Immature natural killer cell (primary cell): ENCODE measurements at regions not wholly inside any gene's neighbourhood (a gene's known extent, or its start where the extent isn't known, plus 50 kb on each side); places are given as distances from the start of the nearest gene placed in this dataset.
"Not testable (repeated sequence)": the region's sequence is repeated elsewhere in the genome, so short reads cannot be mapped to it uniquely, and the experiment has no call there.

Source experiments
- DNase-seq, 3 donors: peaks; one replicate each; pipeline ENCODE4 v3.0.0; 2022; ENCODE audit warnings: mixed read lengths in 1 of 3
- H3K27ac Mint-ChIP-seq, 6 donors: one replicate each; pipeline ENCODE4 v1.8.0; 2020; ENCODE audit warnings: mixed read lengths in 6 of 6, mild to moderate bottlenecking in 5 of 6, inconsistent platforms in 4 of 6, moderate library complexity in 3 of 6
- H3K27me3 Mint-ChIP-seq, 3 donors: one replicate each; pipeline ENCODE4 v1.8.0; 2020 to 2021; ENCODE audit warnings: low read depth in 3 of 3, mild to moderate bottlenecking in 3 of 3, mixed read lengths in 3 of 3, moderate library complexity in 3 of 3, inconsistent platforms in 1 of 3
- H3K36me3 Mint-ChIP-seq, 3 donors: one replicate each; pipeline ENCODE4 v1.8.0; 2020; ENCODE audit warnings: mixed read lengths in 3 of 3, inconsistent platforms in 2 of 3, mild to moderate bottlenecking in 2 of 3
- H3K4me1 Mint-ChIP-seq, 2 donors: one replicate each; pipeline ENCODE4 v1.8.0; 2020; ENCODE audit warnings: inconsistent platforms in 2 of 2, mild to moderate bottlenecking in 2 of 2, mixed read lengths in 2 of 2, moderate library complexity in 1 of 2
- H3K4me3 Mint-ChIP-seq, 5 donors: one replicate each; pipeline ENCODE4 v1.8.0; 2020; ENCODE audit warnings: mild to moderate bottlenecking in 5 of 5, mixed read lengths in 5 of 5, inconsistent platforms in 3 of 5, moderate library complexity in 3 of 5
- H3K9me3 Mint-ChIP-seq, 6 donors: one replicate each; pipeline ENCODE4 v1.8.0; 2020; ENCODE audit warnings: mild to moderate bottlenecking in 6 of 6, mixed read lengths in 6 of 6, inconsistent platforms in 4 of 6, moderate library complexity in 3 of 6

- no peaks in the 10 kb centered on the region for H3K36me3 Mint-ChIP-seq
- no peak overlapping the region for H3K27ac Mint-ChIP-seq
- DNase-seq: no peak
- H3K4me3 Mint-ChIP-seq: no peak overlapping the region
- peaks cover 0 to 1% (median 0%) of the 10 kb centered on the region in 3 donors for H3K27me3 Mint-ChIP-seq
- no peaks in the 10 kb centered on the region for H3K4me1 Mint-ChIP-seq
- H3K9me3 Mint-ChIP-seq: peaks cover 0 to 28% (median 9%) of the 10 kb centered on the region in 6 donors
Measured at GRCh38 chr3:154818676-154819255, 261.4 kb upstream of the MME start.

GRCh38 chr3:154810017-154810416 lies 270.1 kb upstream of the MME start:
- not testable (repeated sequence) for H3K36me3 Mint-ChIP-seq, H3K27me3 Mint-ChIP-seq, H3K27ac Mint-ChIP-seq

DNA sequence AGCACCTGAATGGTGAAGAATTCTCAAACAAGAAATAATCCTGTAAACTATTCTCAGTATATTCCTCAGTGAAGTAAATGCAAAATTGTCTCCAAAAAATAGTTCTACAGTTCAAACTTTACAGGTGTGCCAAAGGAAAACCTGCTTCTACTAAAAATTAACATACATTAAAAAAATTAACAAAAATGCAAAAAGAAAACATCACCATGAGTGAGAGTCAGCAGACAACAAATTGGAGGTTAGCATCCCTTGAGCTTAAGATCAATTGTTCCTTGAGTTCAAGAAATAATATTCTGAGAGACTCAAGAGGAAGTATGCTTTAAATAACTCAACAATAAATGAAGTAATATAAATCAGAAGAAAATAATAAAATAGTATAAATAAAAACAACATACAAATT lies 278.4 kb upstream of the MME start:
- Mint-ChIP-seq H3K27ac (no peak overlapping the region), H3K4me1 (no peaks in the 10 kb centered on the region), H3K4me3 (no peak overlapping the region), H3K27me3 (no peaks in the 10 kb centered on the region), H3K9me3 (peaks cover 6 to 22% (median 9%) of the 10 kb centered on the region in 6 donors), H3K36me3 (no peaks in the 10 kb centered on the region)
- no peak for DNase-seq

More at GRCh38 chr3:154810017-154810416, 270.1 kb upstream of the MME start:
- peaks cover 9 to 37% (median 20%) of the 10 kb centered on the region in 6 donors for H3K9me3 Mint-ChIP-seq
- H3K4me1 Mint-ChIP-seq, DNase-seq, H3K4me3 Mint-ChIP-seq: not testable (repeated sequence)

DNA sequence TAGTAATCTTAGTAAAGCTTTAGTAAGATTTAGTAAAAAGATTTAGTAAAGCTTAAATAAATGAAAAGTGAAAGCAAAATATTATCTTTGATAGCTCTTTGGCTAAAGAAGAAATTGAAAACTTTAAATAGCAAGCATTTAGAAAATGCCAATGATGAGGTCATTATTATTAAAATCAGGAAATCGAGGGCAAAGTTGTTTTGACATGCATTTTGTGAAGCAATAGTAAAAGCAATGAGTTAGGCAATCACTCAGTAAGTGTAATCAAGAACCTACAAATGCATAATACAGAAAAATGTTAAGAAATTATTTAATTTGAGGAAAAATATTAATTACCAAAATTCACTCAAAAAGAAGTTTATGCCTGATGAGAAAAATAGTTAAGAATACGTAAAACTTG lies 280.3 kb upstream of the MME start:
- H3K4me1 Mint-ChIP-seq: no peaks in the 10 kb centered on the region
- no peak overlapping the region for H3K4me3 Mint-ChIP-seq
- peaks cover 0 to 15% (median 1%) of the 10 kb centered on the region in 6 donors for H3K9me3 Mint-ChIP-seq
- H3K27me3 Mint-ChIP-seq: no peaks in the 10 kb centered on the region
- no peak overlapping the region for H3K27ac Mint-ChIP-seq
- no peak for DNase-seq
- H3K36me3 Mint-ChIP-seq: no peaks in the 10 kb centered on the region

DNA sequence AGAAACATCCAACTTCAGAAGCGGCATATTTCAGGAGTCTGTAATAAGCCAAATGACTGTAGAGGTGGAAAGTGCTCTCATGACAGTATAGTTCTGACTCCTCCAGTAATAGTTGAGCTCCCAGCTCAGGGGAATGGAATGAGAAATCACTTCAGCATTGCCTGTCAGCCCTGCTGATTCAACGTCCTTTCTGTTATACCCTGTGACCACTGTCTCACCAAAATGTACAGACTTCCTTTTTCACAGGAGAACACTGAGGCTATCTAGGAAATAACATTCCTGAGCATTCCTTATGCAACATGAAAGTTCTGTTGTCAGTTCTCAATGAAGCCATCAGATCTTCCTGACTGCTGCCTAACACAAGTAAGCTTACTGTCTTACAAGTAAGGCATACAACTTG lies 284.5 kb upstream of the MME start:
- no peak for DNase-seq
- no peak overlapping the region for H3K4me3 Mint-ChIP-seq
- no peaks in the 10 kb centered on the region for H3K36me3 Mint-ChIP-seq

GRCh38 chr3:154794814-154795445 lies 285.2 kb upstream of the MME start:
- no peak overlapping the region for H3K27ac Mint-ChIP-seq
- H3K4me3 Mint-ChIP-seq: no peak overlapping the region
- no peak for DNase-seq
- peaks cover 0 to 6% (median 4%) of the 10 kb centered on the region in 6 donors for H3K9me3 Mint-ChIP-seq
- no peaks in the 10 kb centered on the region for H3K36me3 Mint-ChIP-seq
- no peaks in the 10 kb centered on the region for H3K27me3 Mint-ChIP-seq
- no peaks in the 10 kb centered on the region for H3K4me1 Mint-ChIP-seq

More for the DNA sequence above, 284.5 kb upstream of the MME start:
- Mint-ChIP-seq H3K4me1 (no peaks in the 10 kb centered on the region), H3K27me3 (no peaks in the 10 kb centered on the region), H3K9me3 (peaks cover 0 to 6% (median 4%) of the 10 kb centered on the region in 6 donors), H3K27ac (no peak overlapping the region)

- no peak overlapping the region for H3K27ac Mint-ChIP-seq
- DNase-seq: no peak
- H3K4me3 Mint-ChIP-seq: no peak overlapping the region
- no peaks in the 10 kb centered on the region for H3K36me3 Mint-ChIP-seq
- H3K27me3 Mint-ChIP-seq: no peaks in the 10 kb centered on the region
- no peaks in the 10 kb centered on the region for H3K4me1 Mint-ChIP-seq
- H3K9me3 Mint-ChIP-seq: peaks cover 0 to 6% (median 3%) of the 10 kb centered on the region in 6 donors
Measured at GRCh38 chr3:154794391-154794790, 285.7 kb upstream of the MME start.

DNA sequence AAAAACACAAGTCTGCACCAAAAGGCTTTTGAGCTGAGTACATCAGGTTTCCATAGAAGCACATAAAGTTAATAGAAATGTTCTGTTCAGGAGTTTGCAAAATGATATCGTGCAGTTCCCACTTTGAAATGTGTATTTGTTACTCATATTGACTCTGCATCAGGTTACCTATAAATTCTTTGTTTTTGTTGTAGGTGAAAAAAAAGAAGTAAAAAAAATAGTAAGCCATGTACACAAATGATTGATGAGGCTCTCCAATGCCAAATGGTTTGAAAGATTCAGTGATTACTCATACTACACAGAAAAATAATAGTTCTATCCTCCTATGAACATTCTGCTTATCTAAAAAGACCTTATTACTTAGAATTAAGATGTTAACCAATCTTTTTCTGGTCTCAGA lies 287.3 kb upstream of the MME start:
- no peaks in the 10 kb centered on the region for H3K4me1 Mint-ChIP-seq
- no peak for DNase-seq
- H3K27me3 Mint-ChIP-seq: no peaks in the 10 kb centered on the region
- peaks cover 0 to 7% (median 3%) of the 10 kb centered on the region in 6 donors for H3K9me3 Mint-ChIP-seq
- no peak overlapping the region for H3K4me3 Mint-ChIP-seq
- no peak overlapping the region for H3K27ac Mint-ChIP-seq
- no peaks in the 10 kb centered on the region for H3K36me3 Mint-ChIP-seq

- H3K9me3 Mint-ChIP-seq: peaks cover 0 to 12% (median 2%) of the 10 kb centered on the region in 6 donors
Measured at GRCh38 chr3:154791611-154792010, 288.5 kb upstream of the MME start.

GRCh38 chr3:154786724-154787123 lies 293.4 kb upstream of the MME start:
- Mint-ChIP-seq H3K27me3 (no peaks in the 10 kb centered on the region), H3K27ac (no peak overlapping the region), H3K4me3 (no peak overlapping the region), H3K4me1 (no peaks in the 10 kb centered on the region), H3K9me3 (peaks cover 0 to 16% (median 3%) of the 10 kb centered on the region in 6 donors), H3K36me3 (no peaks in the 10 kb centered on the region)
- no peak for DNase-seq

More at GRCh38 chr3:154791611-154792010, 288.5 kb upstream of the MME start:
- H3K27ac Mint-ChIP-seq: no peak overlapping the region
- no peaks in the 10 kb centered on the region for H3K36me3 Mint-ChIP-seq
- H3K4me3 Mint-ChIP-seq: no peak overlapping the region
- no peak for DNase-seq
- no peaks in the 10 kb centered on the region for H3K4me1 Mint-ChIP-seq
- H3K27me3 Mint-ChIP-seq: no peaks in the 10 kb centered on the region

DNA sequence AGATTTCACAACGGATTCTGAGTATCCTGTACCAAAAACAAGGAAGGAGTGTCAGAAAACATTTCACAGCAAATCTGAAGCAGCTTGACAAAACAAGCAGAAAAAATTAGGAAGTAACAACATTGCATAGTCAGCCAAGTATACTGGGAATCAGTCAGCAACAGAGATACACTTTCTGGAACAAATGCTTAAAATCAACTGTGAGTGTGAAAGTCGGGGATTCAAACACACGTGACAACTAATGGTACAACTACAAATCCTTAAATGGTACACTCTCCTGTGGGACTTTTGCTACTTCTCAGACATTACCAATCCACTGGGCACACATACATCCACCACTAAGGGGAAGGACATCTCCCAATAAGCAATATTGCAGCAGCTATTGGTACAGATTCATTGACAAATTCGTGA lies 296.6 kb upstream of the MME start:
- DNase-seq: no peak
- no peak overlapping the region for H3K4me3 Mint-ChIP-seq
- H3K27me3 Mint-ChIP-seq: peaks cover 0 to under 1% (median 0%) of the 10 kb centered on the region in 3 donors
- H3K36me3 Mint-ChIP-seq: peaks cover 0 to 3% (median 0%) of the 10 kb centered on the region in 3 donors
- peaks cover 0 to 17% (median 5%) of the 10 kb centered on the region in 6 donors for H3K9me3 Mint-ChIP-seq
- no peak overlapping the region for H3K27ac Mint-ChIP-seq
- H3K4me1 Mint-ChIP-seq: no peaks in the 10 kb centered on the region

DNA sequence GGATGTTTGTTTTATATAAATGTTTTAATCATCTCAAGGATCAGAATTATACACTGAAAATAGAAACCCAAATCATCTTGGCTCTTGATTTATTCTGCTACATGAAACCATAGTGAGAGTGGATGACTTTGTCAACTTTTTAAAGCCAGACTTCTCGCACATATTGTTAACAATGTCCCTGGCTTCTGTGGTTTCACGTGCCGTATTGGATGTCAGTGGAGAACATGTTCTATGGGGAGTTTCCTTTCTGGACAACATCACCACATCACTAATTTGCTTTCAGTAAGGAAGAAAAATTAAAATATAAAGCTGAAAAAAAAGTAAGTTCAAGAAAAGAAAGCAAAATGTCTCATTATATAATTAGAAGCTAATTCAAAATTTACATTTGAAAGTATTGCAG lies 297.1 kb upstream of the MME start:
- peaks cover 0 to 17% (median 5%) of the 10 kb centered on the region in 6 donors for H3K9me3 Mint-ChIP-seq
- H3K4me3 Mint-ChIP-seq: no peak overlapping the region
- no peak overlapping the region for H3K27ac Mint-ChIP-seq
- no peak for DNase-seq
- H3K36me3 Mint-ChIP-seq: peaks cover 0 to 3% (median 0%) of the 10 kb centered on the region in 3 donors
- H3K27me3 Mint-ChIP-seq: peaks cover 0 to 2% (median 0%) of the 10 kb centered on the region in 3 donors
- no peaks in the 10 kb centered on the region for H3K4me1 Mint-ChIP-seq

DNA sequence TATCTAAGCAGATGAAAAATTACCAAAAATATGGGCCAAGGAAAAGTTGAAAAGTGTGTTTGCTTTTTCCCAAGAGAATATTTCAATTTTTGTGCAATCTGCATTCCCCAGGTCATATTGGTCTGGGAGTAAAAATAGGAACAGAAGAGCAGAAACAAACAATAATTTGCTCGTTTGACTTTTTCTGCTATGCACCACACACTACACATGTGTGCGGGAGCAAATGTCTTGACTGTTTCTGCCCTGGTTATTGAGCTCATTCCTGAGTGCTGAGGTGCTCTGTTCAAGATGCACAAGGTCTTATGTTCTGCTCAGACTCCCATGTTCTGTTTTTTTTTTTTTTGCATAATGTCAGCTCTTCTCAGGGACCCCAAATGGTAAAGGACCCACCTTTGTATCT lies 298.0 kb upstream of the MME start:
- peaks cover 0 to 2% (median 0%) of the 10 kb centered on the region in 3 donors for H3K27me3 Mint-ChIP-seq
- H3K4me1 Mint-ChIP-seq: no peaks in the 10 kb centered on the region
- H3K36me3 Mint-ChIP-seq: peaks cover 0 to 3% (median 0%) of the 10 kb centered on the region in 3 donors
- no peak for DNase-seq
- H3K9me3 Mint-ChIP-seq: peaks cover 0 to 16% (median 5%) of the 10 kb centered on the region in 6 donors
- H3K27ac Mint-ChIP-seq: no peak overlapping the region
- no peak overlapping the region for H3K4me3 Mint-ChIP-seq

DNA sequence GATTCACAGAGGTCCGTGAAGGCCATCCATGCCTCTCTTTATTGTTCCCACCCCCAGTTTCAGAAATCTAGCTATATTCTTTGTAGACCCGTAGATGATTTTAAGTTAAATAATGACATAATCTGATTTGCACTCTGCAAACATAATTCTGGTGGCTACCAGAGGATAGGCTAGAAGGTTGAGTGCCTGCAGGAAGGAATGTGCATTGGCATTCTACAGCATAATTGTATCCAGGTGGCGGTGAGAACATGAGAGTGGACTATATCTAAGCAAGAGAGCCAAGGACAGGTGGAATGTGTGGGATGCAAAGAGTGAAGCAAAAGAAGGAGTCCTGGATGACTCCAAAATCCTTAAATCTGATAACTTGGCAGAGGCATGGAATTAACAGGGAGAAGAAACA lies 298.5 kb upstream of the MME start:
- Mint-ChIP-seq H3K4me3 (no peak overlapping the region), H3K9me3 (peaks cover 0 to 16% (median 5%) of the 10 kb centered on the region in 6 donors), H3K36me3 (peaks cover 0 to 3% (median 0%) of the 10 kb centered on the region in 3 donors), H3K27me3 (peaks cover 0 to 2% (median 0%) of the 10 kb centered on the region in 3 donors), H3K27ac (no peak overlapping the region), H3K4me1 (no peaks in the 10 kb centered on the region)
- DNase-seq: no peak
